Activated CD8-positive, alpha-beta memory T cell treated with anti-CD3 and anti-CD28 coated beads, Interleukin-2, amount 10 ng/mL, durations not matched to agents 7 days and 5 days (primary cell): ENCODE measurements at regions not wholly inside any gene's neighbourhood (a gene's known extent, or its start where the extent isn't known, plus 50 kb on each side); places are given as distances from the start of the nearest gene placed in this dataset.

ENCODE experiments used
- ATAC-seq: fragments of 150-1000 bp; cut with Tn5 transposase; one replicate; pipeline ENCODE4 v1.10.0; 2021; ENCODE audit warnings: moderate library complexity
- CTCF ChIA-PET: fragments of 350-600 bp; sonication (Branson Sonifier 250); formaldehyde crosslinking; loops from one replicate; lab custom pipeline; 2021; ENCODE audit warnings: antibody characterized with exemption; lab: Charles Lee
- DNase-seq: peaks from one replicate; pipeline ENCODE4 v3.0.0-alpha.2; 2020
- H3K27ac Mint-ChIP-seq: one replicate; pipeline ENCODE4 v1.8.0; 2021; ENCODE audit warnings: mild to moderate bottlenecking, mixed read lengths
- H3K27me3 Mint-ChIP-seq: one replicate; pipeline ENCODE4 v1.8.0; 2021; ENCODE audit warnings: mixed read lengths
- H3K36me3 Mint-ChIP-seq: one replicate; pipeline ENCODE4 v1.8.0; 2021; ENCODE audit warnings: mild to moderate bottlenecking, mixed read lengths
- H3K4me1 Mint-ChIP-seq: one replicate; pipeline ENCODE4 v1.8.0; 2021; ENCODE audit warnings: mixed read lengths
- H3K4me3 Mint-ChIP-seq: one replicate; pipeline ENCODE4 v1.8.0; 2021; ENCODE audit warnings: mild to moderate bottlenecking, moderate library complexity, mixed read lengths
- H3K9me3 Mint-ChIP-seq: one replicate; pipeline ENCODE4 v1.8.0; 2022; ENCODE audit warnings: low read depth, mixed read lengths

- Mint-ChIP-seq H3K4me3 (no peak overlapping the region), H3K36me3 (no peaks in the 10 kb centered on the region), H3K27me3 (no peaks in the 10 kb centered on the region), H3K9me3 (peaks cover 2% of the 10 kb centered on the region), H3K27ac (no peak overlapping the region), H3K4me1 (no peaks in the 10 kb centered on the region)
- ATAC-seq (no peak), DNase-seq (no peak)
- CTCF ChIA-PET: no interaction called here
Measured at GRCh38 chr5:7190712-7191250, 205.2 kb upstream of the ADCY2 start.

DNA sequence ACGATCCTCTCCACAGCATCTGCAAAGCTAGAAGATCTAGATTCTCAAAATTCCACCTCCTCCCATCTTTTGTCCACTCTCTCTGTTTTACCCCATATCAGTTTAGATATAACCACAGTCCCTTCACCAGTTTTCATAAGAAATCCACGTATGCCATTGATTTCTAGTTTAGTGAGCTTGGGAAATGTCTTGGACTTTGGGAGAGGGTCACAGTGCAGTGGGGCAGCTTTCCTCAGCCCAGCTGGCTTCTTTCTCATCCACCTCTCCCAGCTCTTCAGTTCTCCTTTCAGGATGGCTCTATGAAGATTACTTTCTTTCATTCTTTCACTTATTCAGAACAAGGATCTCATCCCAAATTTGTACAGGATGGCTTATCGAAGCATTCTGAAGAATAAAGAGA, 203.9 kb upstream of the ADCY2 start:
- ATAC-seq: no peak
- Mint-ChIP-seq H3K4me1 (no peaks in the 10 kb centered on the region), H3K36me3 (no peaks in the 10 kb centered on the region), H3K27ac (no peak overlapping the region), H3K9me3 (peaks cover 2% of the 10 kb centered on the region), H3K4me3 (no peak overlapping the region), H3K27me3 (no peaks in the 10 kb centered on the region)
- DNase-seq: no peak
- CTCF ChIA-PET: no interaction called here

DNA sequence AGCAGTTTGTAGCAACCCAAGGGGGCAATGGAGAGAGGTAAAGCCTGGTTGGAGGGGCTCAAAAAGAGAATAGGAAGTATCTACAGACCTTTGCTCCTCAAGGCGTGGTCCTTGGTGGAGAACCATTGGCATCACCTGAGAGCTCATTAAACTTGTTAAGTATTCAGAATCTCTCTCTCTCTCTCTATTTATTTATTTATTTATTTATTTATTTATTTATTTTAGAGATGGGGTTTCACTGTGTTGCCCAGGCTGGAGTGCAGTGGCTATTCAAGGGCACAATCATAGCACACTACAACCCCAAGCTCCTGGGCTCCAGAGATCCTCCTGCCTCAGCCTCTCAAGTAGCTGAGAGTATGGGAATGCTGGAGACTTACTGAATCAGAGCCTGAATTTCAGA, 193.1 kb upstream of the ADCY2 start:
- ATAC-seq (no peak), DNase-seq (no peak)
- Mint-ChIP-seq H3K4me3 (no peak overlapping the region), H3K4me1 (no peaks in the 10 kb centered on the region), H3K27ac (no peak overlapping the region), H3K36me3 (no peaks in the 10 kb centered on the region), H3K9me3 (no peaks in the 10 kb centered on the region), H3K27me3 (no peaks in the 10 kb centered on the region)
- CTCF ChIA-PET: no interaction called here

DNA sequence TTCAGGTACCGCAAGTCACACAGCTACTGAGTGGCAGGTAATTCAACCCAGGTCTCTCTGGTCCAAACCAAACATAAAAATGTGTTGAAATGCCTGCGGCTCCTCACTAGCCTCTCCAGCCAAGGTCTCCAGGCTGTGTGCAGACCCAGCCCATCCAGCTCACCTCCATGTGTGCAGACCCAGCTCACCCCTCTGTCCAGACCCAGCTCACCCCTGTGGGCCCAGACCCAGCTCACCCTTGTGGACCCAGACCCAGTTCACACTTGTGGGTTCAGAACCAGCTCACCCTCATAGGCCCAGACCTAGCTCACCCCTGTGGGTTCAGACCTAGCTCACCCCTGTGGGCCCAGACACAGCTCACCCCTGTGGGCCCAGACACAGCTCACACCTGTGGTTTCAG, 188.0 kb upstream of the ADCY2 start:
- H3K4me3 Mint-ChIP-seq: no peak overlapping the region
- H3K27ac Mint-ChIP-seq: no peak overlapping the region
- H3K4me1 Mint-ChIP-seq: no peaks in the 10 kb centered on the region
- CTCF ChIA-PET: no interaction called here
- H3K36me3 Mint-ChIP-seq: no peaks in the 10 kb centered on the region
- no peak for ATAC-seq
- no peaks in the 10 kb centered on the region for H3K9me3 Mint-ChIP-seq
- no peaks in the 10 kb centered on the region for H3K27me3 Mint-ChIP-seq
- no peak for DNase-seq

DNA sequence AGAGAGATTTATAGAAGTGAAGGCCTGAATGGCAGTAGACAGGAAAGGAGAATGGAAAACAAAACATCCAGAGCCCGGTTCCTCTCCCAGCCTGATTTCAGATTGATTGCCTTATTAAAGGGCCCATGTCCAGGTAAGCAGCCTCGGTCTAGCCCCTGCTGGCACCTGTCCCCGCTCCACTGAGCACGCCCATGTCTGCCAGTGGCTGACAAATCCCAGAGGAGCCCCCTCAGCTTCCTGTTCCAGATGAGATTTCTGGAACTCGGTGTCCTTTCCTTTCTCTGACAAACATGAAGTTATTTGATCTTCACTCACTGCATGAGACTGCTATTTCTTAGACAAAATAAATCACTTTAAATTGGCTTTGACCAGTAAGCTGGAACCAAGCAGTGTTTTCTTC, 187.0 kb upstream of the ADCY2 start:
- Mint-ChIP-seq H3K36me3 (no peaks in the 10 kb centered on the region), H3K27me3 (no peaks in the 10 kb centered on the region), H3K9me3 (no peaks in the 10 kb centered on the region), H3K4me3 (no peak overlapping the region), H3K27ac (no peak overlapping the region), H3K4me1 (no peaks in the 10 kb centered on the region)
- ATAC-seq (no peak), DNase-seq (no peak)
- CTCF ChIA-PET: no interaction called here

DNA sequence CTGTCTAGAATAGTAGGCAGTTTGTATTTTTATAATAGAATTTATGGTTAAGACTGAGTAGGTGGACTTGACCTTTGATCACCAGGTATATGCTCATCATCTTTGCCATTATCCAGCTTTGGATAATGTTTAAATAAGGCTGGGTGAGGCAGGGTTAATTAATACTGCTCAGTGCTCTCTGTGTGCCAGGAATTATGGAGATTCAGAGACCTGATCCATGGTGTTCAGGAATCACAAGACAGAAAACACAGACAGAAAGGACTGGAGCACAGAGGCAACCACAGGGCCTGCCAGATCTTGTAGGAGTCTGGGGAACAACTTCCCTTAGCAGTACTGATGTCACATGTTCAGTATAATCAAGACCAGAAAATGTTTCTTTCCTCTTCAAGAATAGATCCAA, 186.3 kb upstream of the ADCY2 start:
- Mint-ChIP-seq H3K27me3 (no peaks in the 10 kb centered on the region), H3K36me3 (no peaks in the 10 kb centered on the region), H3K4me1 (no peaks in the 10 kb centered on the region), H3K27ac (no peak overlapping the region), H3K4me3 (no peak overlapping the region), H3K9me3 (no peaks in the 10 kb centered on the region)
- ATAC-seq (no peak), DNase-seq (no peak)
- CTCF ChIA-PET: no interaction called here

DNA sequence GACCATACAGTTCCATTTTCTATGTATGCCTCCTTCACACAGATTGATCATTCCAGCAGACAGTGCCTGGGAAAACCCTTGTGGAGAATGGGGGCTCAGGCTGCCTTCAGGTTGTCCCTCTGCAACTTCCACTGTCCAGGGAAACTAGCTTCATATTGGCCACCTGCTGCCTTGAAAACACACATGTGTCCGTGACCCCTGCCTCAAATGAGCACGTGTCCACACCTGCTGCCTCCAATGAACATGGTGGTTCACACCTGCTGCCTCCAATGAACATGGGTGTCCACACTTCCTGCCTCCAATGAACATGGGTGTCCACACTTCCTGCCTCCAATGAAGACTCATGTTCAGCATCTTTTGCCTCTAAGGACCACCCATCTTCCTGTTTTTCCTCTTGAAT, 185.4 kb upstream of the ADCY2 start:
- ATAC-seq (no peak), DNase-seq (no peak)
- H3K4me3 Mint-ChIP-seq: no peak overlapping the region
- H3K4me1 Mint-ChIP-seq: no peaks in the 10 kb centered on the region
- no peak overlapping the region for H3K27ac Mint-ChIP-seq
- H3K27me3 Mint-ChIP-seq: no peaks in the 10 kb centered on the region
- no peaks in the 10 kb centered on the region for H3K36me3 Mint-ChIP-seq
- no peaks in the 10 kb centered on the region for H3K9me3 Mint-ChIP-seq
- CTCF ChIA-PET: no interaction called here

DNA sequence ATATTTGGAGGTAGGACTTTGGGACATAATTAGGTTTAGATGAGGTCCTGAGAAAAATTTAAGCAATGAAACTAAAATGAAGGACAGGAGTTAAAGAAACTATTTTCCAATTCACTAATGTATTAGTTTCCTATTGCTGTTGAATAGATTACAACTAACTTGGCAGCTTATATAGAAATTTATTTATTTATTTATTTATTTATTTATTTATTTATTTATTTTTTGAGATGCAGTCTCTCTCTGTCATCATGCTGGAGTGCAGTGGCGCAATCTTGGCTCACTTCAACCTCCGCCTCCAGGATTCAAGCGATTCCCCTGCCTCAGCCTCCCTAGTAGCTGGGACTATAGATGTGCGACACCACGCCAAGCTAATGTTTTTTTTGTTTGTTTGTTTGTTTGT, 182.4 kb upstream of the ADCY2 start:
- CTCF ChIA-PET: no interaction called here
- Mint-ChIP-seq H3K36me3 (no peaks in the 10 kb centered on the region), H3K27ac (no peak overlapping the region), H3K9me3 (no peaks in the 10 kb centered on the region), H3K4me1 (no peaks in the 10 kb centered on the region), H3K4me3 (no peak overlapping the region), H3K27me3 (no peaks in the 10 kb centered on the region)
- ATAC-seq: no peak
- DNase-seq: no peak

DNA sequence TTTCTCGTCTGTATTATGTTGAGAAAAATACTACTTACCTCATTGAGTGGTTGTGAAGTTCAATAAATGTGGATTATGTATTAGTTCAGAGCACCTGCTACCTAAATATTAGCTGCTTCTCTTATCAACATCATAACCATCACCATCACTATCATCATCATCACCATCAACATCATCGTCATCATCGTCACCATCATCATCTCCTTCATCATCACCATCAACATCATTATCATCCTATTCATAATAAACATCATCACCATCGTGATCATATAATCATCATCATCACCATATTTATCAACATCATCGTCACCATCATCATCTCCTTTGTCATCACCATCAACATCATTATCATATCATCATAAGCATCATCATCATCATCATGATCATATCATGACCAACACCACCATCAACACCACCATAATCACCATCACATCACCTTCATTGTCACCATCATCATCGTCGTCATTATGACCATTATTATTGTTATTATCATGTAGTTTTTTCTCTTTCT, 181.0 kb upstream of the ADCY2 start:
- CTCF ChIA-PET: no interaction called here
- Mint-ChIP-seq H3K4me1 (no peaks in the 10 kb centered on the region), H3K36me3 (no peaks in the 10 kb centered on the region), H3K27me3 (no peaks in the 10 kb centered on the region), H3K9me3 (no peaks in the 10 kb centered on the region), H3K27ac (no peak overlapping the region), H3K4me3 (no peak overlapping the region)
- ATAC-seq (no peak), DNase-seq (no peak)

- no peaks in the 10 kb centered on the region for H3K4me1 Mint-ChIP-seq
- ATAC-seq (no peak), DNase-seq (no peak)
- H3K4me3 Mint-ChIP-seq: no peak overlapping the region
- H3K36me3 Mint-ChIP-seq: no peaks in the 10 kb centered on the region
- CTCF ChIA-PET: no interaction called here
- H3K27me3 Mint-ChIP-seq: no peaks in the 10 kb centered on the region
- no peak overlapping the region for H3K27ac Mint-ChIP-seq
- H3K9me3 Mint-ChIP-seq: no peaks in the 10 kb centered on the region
Measured at GRCh38 chr5:7218141-7218540, 177.8 kb upstream of the ADCY2 start.

GRCh38 chr5:7220156-7220555, 175.8 kb upstream of the ADCY2 start:
- CTCF ChIA-PET: no interaction called here
- DNase-seq: no peak
- no peaks in the 10 kb centered on the region for H3K27me3 Mint-ChIP-seq
- no peak overlapping the region for H3K4me3 Mint-ChIP-seq
- ATAC-seq: no peak
- no peaks in the 10 kb centered on the region for H3K36me3 Mint-ChIP-seq
- no peaks in the 10 kb centered on the region for H3K4me1 Mint-ChIP-seq
- H3K27ac Mint-ChIP-seq: no peak overlapping the region
- no peaks in the 10 kb centered on the region for H3K9me3 Mint-ChIP-seq

GRCh38 chr5:7221041-7221440, 174.9 kb upstream of the ADCY2 start:
- Mint-ChIP-seq H3K36me3 (no peaks in the 10 kb centered on the region), H3K4me3 (no peak overlapping the region), H3K27me3 (no peaks in the 10 kb centered on the region), H3K4me1 (no peaks in the 10 kb centered on the region), H3K9me3 (no peaks in the 10 kb centered on the region), H3K27ac (no peak overlapping the region)
- DNase-seq (no peak), ATAC-seq (no peak)
- CTCF ChIA-PET: no interaction called here

DNA sequence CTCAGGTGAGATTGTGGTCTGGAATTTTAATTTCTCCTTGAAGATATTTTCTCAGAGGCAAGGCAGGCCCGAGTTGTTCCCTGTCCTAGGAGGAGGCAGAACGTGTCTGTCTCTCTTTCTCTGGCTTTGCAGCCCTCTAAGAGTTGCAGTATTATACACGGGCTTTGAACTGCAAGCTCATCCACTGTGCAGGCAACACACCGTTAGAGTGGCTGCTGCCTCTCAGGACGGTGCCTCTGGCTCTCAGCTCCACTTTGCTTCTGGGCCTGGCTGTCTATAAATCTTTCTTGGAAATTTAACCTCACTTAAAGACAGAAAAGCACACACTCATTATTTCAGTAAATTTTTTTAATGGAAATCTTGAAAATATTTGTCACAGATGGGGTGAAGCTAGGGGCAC, 170.1 kb upstream of the ADCY2 start:
- no peaks in the 10 kb centered on the region for H3K4me1 Mint-ChIP-seq
- no peak for DNase-seq
- no peaks in the 10 kb centered on the region for H3K36me3 Mint-ChIP-seq
- H3K4me3 Mint-ChIP-seq: no peak overlapping the region
- ATAC-seq: no peak
- CTCF ChIA-PET: no interaction called here
- no peaks in the 10 kb centered on the region for H3K27me3 Mint-ChIP-seq
- peaks cover 6% of the 10 kb centered on the region for H3K9me3 Mint-ChIP-seq
- H3K27ac Mint-ChIP-seq: no peak overlapping the region

DNA sequence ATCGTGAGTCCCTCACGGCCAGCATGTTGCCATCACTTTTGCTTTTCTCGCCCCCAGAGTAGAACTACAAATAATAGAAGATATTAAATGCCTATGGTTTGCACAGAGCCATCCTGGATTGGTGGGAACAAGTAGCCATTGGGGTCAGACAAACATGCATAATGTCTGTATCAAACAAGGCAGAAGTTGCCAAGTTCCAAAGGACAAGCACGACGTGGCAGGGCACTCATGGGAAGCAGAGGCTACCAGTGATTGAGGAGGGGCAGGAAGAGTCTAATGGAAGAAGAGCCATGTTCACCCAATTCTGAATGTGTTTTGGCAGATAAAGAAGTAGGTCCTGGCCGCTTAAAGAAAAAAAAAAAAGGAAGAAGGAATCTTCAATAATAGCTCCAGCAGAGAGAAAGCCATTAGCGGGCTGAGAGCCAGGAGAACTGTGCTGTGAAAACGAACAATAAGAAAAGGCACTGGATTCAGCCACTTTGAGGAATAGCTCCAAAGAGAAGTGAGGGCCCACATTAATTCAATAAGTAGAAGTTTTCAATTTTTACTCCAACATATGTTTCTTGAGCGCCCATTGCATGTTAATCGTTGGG, 153.7 kb upstream of the ADCY2 start:
- H3K9me3 Mint-ChIP-seq: peaks cover 2% of the 10 kb centered on the region
- H3K27ac Mint-ChIP-seq: no peak overlapping the region
- CTCF ChIA-PET: no interaction called here
- H3K36me3 Mint-ChIP-seq: no peaks in the 10 kb centered on the region
- no peak for ATAC-seq
- no peaks in the 10 kb centered on the region for H3K4me1 Mint-ChIP-seq
- H3K27me3 Mint-ChIP-seq: no peaks in the 10 kb centered on the region
- no peak overlapping the region for H3K4me3 Mint-ChIP-seq
- no peak for DNase-seq

GRCh38 chr5:7244208-7244607, 151.7 kb upstream of the ADCY2 start:
- ATAC-seq: no peak
- no peaks in the 10 kb centered on the region for H3K4me1 Mint-ChIP-seq

More at GRCh38 chr5:7244208-7244607, 151.7 kb upstream of the ADCY2 start:
- DNase-seq: no peak
- no peaks in the 10 kb centered on the region for H3K9me3 Mint-ChIP-seq
- H3K36me3 Mint-ChIP-seq: no peaks in the 10 kb centered on the region
- no peak overlapping the region for H3K27ac Mint-ChIP-seq
- no peaks in the 10 kb centered on the region for H3K27me3 Mint-ChIP-seq
- no peak overlapping the region for H3K4me3 Mint-ChIP-seq
- CTCF ChIA-PET: no interaction called here
